ENCODE measurements at regions not wholly inside any gene's neighbourhood (a gene's known extent, or its start where the extent isn't known, plus 50 kb on each side); places are given as distances from the start of the nearest gene placed in this dataset.

- Histone ChIP-seq H3K4me1 (ENCODE audit: control insufficient read depth in 1 of 2, insufficient read depth in 2 of 2, low read length in 2 of 2) (no peaks in the 10 kb centered on the region), H3K27ac (ENCODE audit: low read depth in 1 of 2, low read length in 2 of 2) (no peak overlapping the region), H3K9ac (ENCODE audit: insufficient read depth, low read length, poor library complexity, severe bottlenecking) (no peak overlapping the region), H3K9me3 (replicated peaks in 1 of 2; ENCODE audit: control insufficient read depth in 1 of 2, insufficient read depth in 1 of 2, low read length in 2 of 2) (no peaks in the 10 kb centered on the region), H3K4me3 (replicated peaks in 1 of 3; ENCODE audit: low read depth in 2 of 3, low read length in 3 of 3) (no peak overlapping the region), H3K79me2 (ENCODE audit: insufficient read depth, low read length) (no peaks in the 10 kb centered on the region), H3K36me3 (replicated peaks in 1 of 2; ENCODE audit: control insufficient read depth in 1 of 2, insufficient read depth in 2 of 2, low read length in 2 of 2) (no peaks in the 10 kb centered on the region), H3K27me3 (ENCODE audit: control insufficient read depth in 2 of 2, insufficient read depth in 2 of 2, low read length in 2 of 2) (no peaks in the 10 kb centered on the region), H2AFZ (ENCODE audit: insufficient read depth, low read depth, low read length, poor library complexity, severe bottlenecking) (no peak overlapping the region), H3K4me2 (replicated peaks; ENCODE audit: extremely low read depth, low read length, poor library complexity, severe bottlenecking) (no peak overlapping the region), H4K20me1 (ENCODE audit: insufficient read depth, low read length) (no peaks in the 10 kb centered on the region)
- intact Hi-C loops (cut with micrococcal nuclease): no loop called here
- no peak overlapping the region for H3K27ac Mint-ChIP-seq
- peaks cover 0 to 4% (median 1%) of the 10 kb centered on the region in 7 donors for H3K9me3 Mint-ChIP-seq
- no peaks in the 10 kb centered on the region for H3K36me3 Mint-ChIP-seq
- H3K4me1 Mint-ChIP-seq: no peaks in the 10 kb centered on the region
- H3K27me3 Mint-ChIP-seq (ENCODE audit: low read depth in 3 of 3): no peaks in the 10 kb centered on the region
- TF ChIP-seq CTCF (IDR thresholded peaks at IDR 0.05): no peak
- no peak overlapping the region for H3K4me3 Mint-ChIP-seq
- no peak for DNase-seq
These were observed 1028.5 kb upstream of the PHF14 start for GRCh38 chr7:9945131-9945530.

GRCh38 chr7:9945857-9946256, 1027.8 kb upstream of the PHF14 start:
- H3K27me3 Mint-ChIP-seq (ENCODE audit: low read depth in 3 of 3): no peaks in the 10 kb centered on the region
- no peaks in the 10 kb centered on the region for H3K4me1 ChIP-seq (ENCODE audit: control insufficient read depth in 1 of 2, insufficient read depth in 2 of 2, low read length in 2 of 2)
- no peaks in the 10 kb centered on the region for H4K20me1 ChIP-seq (ENCODE audit: insufficient read depth, low read length)
- no peak overlapping the region for H3K4me3 ChIP-seq (replicated peaks in 1 of 3; ENCODE audit: low read depth in 2 of 3, low read length in 3 of 3)
- H3K79me2 ChIP-seq (ENCODE audit: insufficient read depth, low read length): no peaks in the 10 kb centered on the region
- no peak overlapping the region for H3K9ac ChIP-seq (ENCODE audit: insufficient read depth, low read length, poor library complexity, severe bottlenecking)
- H3K36me3 ChIP-seq (replicated peaks in 1 of 2; ENCODE audit: control insufficient read depth in 1 of 2, insufficient read depth in 2 of 2, low read length in 2 of 2): no peaks in the 10 kb centered on the region
- H3K4me2 ChIP-seq (replicated peaks; ENCODE audit: extremely low read depth, low read length, poor library complexity, severe bottlenecking): no peak overlapping the region
- no peak for DNase-seq
- no peak overlapping the region for H3K27ac Mint-ChIP-seq
- 69% methylated on average over 2 of the region's 2 CpGs for WGBS (ENCODE audit: insufficient coverage)
- intact Hi-C loops (cut with micrococcal nuclease): no loop called here
- no peaks in the 10 kb centered on the region for H3K4me1 Mint-ChIP-seq
- H3K27ac ChIP-seq (ENCODE audit: low read depth in 1 of 2, low read length in 2 of 2): no peak overlapping the region
- H3K27me3 ChIP-seq (ENCODE audit: control insufficient read depth in 2 of 2, insufficient read depth in 2 of 2, low read length in 2 of 2): no peaks in the 10 kb centered on the region
- no peaks in the 10 kb centered on the region for H3K9me3 ChIP-seq (replicated peaks in 1 of 2; ENCODE audit: control insufficient read depth in 1 of 2, insufficient read depth in 1 of 2, low read length in 2 of 2)
- H3K36me3 Mint-ChIP-seq: no peaks in the 10 kb centered on the region
- H2AFZ ChIP-seq (ENCODE audit: insufficient read depth, low read depth, low read length, poor library complexity, severe bottlenecking): no peak overlapping the region
- no peak overlapping the region for H3K4me3 Mint-ChIP-seq
- H3K9me3 Mint-ChIP-seq: peaks cover 0 to 4% (median 1%) of the 10 kb centered on the region in 7 donors
- TF ChIP-seq CTCF (IDR thresholded peaks at IDR 0.05): no peak
